GM19025 (cell line): ENCODE measurements at regions not wholly inside any gene's neighbourhood (a gene's known extent, or its start where the extent isn't known, plus 50 kb on each side); places are given as distances from the start of the nearest gene placed in this dataset.

Source experiments
- ATAC-seq: cut with Tn5 transposase; IDR thresholded peaks from one replicate; pipeline ENCODE4 v1.9.1; 2021; ENCODE audit warnings: mild to moderate bottlenecking, low read depth, moderate library complexity; ENCODE audit not compliant: unreplicated experiment

DNA sequence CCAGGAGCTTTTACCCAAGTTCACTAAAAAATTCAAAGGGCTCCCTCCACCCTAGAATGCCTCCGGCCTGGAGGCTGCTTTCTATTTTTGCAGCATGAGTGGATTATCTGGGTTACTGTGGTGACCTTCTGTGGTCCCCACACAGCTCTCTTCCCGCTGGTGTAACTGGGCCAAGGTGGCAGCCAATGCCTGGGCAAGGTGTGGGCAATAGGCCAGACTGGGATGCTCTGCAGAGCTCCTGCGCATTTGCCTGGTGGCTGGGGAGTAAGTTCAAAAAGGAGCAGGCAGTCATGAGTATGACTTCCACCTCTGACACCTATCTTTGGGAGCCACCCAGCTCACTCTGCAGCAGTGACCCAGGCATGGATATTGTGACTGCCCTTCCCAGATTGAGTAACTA, 130.5 kb upstream of the SPRED2 start:
- no peak for ATAC-seq

DNA sequence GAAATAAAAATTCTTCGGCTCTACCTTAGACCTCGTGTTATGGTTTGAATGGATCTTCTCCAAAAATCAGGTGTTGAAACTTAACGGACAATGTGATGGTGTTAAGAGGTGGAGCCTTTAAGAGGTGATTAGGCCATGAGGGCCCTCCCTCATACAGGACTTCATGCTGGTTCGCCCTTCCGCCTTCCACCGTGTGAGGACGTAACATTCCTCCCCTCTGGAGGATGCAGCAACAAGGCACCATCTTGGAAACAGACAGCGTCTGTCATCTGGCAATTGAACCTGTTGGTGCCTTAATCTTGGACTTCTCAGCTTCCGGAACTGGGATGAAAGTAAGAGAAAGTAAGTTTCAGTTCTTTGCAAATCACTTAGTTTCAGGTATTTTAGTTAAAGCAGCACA, 126.3 kb upstream of the SPRED2 start:
- ATAC-seq, result no peak

DNA sequence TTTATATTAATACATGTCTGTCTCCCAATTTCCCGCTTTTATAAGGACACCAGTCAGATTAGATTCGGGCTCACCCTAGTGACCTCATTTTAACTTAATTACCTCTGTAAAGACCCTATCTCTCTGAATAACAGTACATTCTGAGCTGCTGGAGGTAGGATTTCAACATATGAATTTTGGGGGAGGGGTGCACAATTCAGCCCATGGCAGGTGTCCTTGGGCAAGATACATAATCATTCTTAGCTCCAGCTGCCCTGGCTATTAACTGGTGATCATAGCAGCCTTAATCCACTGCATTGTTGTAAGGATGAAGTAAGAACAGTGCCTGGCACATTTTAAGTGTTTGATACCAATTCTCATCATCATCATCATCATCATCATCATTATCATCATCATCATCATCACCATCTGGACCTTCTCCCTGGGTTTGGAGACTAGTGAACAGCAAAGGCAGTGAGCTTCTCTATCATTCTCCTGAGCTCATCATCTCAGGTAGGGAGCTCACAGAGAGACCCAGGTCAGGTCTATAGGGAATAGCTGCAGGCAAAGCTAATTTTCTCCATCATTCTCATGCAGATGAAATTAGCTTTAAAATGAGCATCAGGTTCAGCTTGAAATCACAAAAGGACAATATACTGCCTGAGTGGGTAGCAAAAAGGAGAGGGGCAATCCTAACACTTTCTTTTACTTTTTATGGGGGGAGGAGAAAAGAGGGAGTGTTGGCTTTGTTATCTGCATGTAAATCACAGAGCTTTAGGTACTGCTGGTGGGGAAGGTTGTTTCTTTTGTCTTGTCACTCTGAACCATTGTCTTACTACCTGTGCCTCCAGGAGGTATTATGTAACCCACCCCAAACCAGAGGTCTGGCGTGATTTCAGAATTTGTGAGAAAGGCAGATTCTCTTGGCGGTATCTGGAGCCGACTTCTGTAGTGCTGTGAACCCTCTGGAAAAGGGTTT, 125.5 kb upstream of the SPRED2 start:
- ATAC-seq, result no peak

DNA sequence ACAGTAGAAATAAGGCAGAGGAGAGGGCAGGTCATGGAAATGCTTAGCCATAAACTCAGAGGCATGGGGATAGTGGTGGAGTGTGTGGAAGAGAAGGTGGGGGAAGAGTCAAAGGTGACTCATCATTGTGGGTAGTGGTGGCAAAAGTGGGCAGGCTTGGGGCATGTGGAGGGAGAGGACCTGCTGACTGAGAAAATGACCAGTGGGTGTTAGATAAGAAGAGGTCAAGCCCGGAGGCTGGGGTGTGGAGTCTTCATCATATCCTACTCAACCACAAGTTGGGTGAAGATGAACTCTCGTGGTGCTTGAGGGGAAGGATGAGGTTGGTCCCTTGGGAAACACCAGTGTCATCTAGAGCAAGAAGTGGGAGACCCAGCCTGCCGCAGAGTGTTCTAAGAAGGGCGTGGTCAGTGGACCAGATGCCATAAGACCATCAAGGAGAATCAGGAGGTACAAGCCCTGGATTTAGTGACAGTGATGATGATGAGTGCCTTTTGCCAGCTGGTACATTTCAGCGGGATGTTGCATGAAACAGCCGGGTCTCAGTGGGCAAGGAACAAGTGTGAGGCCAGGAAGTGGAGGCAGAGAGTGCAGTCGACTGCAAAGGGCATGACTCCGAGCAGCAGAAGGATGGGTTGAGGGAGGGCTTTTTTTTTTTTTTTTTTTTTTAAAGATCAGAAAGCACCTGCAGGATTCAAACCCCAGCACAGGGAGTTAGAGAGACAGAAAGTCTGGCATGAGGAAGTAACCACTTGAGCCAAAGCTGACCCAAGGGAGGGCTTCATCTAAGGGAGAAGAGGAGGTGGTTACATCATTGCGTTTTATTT, 122.6 kb upstream of the SPRED2 start:
- peak; percentile 60 for ATAC-seq

DNA sequence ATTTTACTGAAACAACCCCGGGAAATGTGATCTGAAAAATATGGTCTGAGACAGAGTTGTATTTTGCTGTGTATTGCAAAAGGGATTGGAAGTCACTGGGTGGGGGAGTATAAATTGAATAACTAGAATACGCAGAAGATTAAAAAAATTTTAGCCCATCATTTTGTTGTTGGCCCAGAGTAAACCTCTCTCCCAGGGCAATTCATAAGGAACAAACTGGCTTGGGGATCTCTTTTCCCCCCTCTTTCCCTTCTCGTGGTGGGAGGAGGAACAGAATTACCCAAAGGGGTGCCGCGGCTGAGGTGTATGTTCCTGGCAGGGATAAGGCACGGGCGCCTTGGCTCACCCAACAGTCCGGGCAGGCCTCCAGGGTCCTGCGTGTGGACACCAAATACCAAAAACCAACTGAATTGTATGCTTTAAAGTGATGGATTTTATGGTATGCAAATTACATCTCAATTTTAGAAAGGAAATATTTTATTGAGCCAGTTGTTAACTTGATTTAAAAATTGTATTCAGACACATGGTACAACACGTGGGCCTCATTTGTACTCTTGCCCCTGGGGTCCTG, 121.2 kb upstream of the SPRED2 start:
- no peak for ATAC-seq

DNA sequence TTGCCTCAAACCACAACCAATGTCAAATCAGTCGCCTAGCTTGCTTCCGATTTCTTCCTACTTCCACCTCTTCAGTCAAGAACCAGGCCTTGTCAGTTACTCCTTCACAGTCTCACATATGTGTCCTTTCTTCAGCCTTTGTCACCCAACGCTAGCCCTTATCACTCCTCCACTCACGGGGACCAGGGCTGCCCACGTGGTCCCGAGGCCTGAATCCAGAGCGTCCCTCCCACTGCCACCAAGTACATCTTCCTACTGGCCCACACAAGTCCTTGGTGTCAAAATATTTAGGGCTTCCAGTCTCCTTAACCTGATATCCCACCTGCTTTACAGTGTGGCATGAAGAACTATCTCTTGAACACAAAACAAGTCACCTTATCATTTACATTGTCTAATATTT, 119.1 kb upstream of the SPRED2 start:
- no peak for ATAC-seq

DNA sequence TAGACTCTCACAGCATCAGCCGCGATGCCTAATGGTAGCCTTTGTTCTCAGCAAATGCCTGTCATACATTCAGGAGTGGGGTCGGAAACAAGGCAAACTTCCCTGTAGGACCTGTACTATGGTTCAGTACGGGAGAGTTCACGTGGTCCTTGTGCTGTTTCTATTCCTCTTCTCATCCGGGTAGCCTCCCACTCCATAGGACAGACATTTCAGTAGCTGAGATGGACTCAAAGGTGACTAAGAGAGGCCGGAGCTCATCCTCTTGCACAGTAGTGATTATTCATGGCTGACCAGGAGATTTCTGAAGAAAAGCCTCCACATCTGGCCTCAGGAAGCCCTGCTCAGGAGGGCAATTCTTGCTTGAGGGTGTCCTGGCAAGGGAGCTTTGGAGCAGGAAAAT, 117.8 kb upstream of the SPRED2 start:
- no peak for ATAC-seq

DNA sequence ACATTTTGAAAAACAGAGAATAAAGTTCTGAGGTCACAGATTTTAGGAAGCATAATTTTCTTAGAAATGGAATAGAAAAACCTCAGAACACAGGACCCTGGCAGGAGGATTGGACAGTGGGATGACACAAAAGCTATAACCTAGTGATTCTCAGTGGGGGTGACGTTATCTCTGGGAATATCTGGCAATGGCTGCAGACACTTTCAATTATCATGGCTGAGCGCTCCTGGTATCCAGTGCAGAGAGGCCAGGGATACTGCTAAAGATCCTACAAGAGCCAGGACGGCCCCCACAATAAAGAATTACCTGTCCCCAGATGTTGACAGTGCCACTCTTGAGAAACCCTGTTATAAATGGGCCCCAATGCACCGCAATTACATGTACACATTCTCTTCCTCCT, 117.2 kb upstream of the SPRED2 start:
- ATAC-seq, result no peak

DNA sequence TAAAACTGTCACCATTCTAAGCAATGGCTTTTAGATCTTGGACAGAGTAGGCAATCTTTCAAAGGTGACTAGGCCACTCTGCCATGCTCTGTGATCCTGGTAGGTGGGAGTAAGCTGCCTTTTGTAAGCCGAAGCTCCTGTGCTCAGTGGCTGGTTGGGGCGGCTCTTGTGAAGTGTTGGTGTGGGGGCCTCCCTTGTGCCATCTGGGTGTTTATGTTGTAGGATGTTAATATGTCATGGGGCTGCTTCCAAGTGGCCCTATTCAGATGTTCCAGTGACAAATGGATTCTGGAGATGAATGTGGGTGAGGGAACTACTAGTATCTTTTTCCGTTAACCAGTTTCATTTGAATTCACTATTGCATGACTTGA, 116.8 kb upstream of the SPRED2 start:
- ATAC-seq, result no peak

DNA sequence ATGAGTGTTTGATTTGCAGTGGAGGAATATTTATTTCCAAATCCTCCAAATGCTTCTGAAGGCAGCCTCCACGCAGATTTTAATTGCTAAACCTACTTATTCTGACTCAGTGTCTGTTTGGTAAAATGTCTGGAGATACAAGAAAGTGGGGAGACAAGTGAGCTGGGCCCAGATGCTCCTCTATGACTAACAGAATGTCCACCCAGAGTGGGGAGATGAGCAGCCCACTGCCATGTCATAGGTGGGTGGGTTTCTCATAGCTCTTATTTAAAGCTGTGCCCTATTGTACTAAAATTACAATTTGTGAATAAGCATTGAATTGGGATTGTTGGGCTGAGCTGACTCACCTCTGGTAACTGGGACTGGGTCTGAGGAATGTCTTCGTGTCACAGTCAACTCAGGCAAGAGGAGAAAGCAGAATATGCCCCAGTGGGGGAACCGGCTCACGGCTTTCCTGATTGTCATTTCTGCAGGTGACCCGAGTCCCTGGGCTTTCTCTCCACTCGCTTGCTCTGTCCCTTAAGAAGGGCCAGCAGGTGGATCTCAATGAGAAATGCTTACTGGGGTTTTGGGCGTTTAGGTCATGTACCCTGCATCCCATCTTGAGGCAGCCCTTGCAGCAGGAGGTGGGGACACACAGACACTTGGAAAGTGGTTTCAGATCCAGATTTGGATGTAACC, 116.3 kb upstream of the SPRED2 start:
- ATAC-seq, result no peak

DNA sequence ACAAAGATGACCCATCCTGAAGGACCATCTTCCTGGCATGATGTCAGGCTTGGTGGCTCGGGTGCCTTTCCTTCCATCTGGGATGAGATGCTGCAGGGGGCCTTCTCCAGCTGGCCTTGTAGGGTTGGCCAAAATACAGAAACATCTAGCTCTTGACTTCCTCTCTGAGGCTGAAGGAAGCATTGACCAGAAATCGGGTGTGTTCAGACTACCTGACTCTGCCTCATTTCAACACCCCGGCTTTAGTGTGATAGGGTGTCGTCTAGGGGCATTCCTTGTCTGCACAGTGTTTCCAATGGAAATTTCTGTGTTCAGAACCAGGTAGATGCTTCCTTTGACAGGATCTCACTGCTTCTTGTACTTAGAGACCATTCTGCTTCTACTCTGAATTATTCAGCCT, 115.7 kb upstream of the SPRED2 start:
- no peak for ATAC-seq

DNA sequence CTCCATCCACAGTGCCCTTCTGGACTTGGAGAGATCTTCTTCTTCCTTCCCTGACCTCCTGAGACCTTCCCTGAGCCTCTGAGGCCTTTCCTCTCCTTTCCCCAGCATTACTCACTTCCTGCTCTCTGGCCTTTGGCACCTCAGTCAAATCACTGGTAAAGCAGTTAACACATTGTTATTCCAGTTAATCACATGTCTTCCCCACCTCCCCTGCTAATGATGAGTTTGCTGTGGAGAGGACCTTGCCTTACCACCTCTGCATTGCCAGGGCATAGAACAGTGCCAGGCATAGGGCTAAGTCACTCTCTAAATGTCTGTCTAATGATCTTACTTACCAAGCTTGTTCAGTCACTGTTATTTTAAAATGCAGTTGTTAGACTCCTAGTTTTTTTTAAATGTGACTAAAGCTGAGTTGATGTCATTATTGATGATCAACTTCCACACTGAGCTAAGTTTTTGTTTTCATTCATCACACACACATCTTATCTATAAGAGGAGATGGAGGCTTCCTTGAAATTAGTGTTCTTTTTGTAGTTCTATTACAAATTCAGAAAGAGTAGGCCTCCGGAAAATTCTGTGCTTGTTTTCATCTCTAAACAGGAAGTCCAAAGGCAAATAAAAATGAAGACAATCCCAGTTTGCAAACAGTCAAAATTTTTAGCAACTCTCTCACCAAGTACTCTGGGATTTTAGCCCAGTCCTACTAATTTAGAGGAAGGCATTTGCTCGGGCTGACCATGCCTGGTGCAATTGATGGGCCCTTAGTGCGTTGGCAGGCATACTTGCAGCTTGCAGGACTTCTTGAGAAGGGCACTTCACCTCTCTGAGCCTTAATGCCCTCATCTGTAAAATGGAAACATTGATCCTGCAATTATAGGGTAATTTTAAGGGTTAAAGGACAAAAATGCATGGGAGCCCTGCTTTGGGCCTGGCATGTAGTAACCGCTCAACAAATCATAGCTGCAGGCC, 113.7 kb upstream of the SPRED2 start:
- no peak for ATAC-seq

DNA sequence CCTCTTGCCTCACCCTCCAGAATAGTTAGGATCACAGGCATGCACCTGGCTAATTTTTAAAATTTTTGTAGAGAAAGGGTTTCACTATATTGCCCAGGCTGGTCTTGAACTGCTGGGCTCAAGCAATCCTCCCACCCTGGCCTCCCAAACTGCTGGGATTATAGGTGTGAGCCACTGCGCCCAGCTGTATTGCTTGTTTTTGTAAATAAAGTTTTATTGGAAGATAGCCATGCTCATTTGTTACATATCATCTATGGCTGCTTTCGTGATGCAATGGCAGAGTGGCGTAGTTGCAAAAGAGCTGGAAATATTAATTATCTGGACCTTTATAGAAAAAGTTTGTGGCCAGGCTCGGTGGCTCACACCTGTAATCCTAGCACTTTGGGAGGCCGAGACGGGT, 109.4 kb upstream of the SPRED2 start:
- no peak for ATAC-seq

DNA sequence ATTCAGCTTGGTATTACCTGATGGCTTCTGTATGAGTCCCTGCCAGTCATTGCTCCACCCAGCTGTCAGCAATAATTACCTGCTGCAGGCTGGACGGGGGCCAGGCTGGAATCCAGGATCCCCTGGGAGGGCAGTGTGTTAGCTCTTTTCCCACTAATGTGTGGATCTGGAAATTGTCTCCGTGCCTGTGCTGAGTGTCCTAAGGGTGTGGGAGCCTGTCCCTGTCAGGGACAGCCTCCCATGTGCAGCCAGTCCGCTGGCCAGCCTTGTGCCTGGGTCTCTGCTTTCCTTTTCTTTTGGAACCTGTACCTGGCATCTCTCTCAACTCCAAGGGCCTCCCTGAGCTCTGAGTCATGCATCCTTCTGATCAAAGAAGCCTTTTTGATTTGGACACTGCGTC, 107.2 kb upstream of the SPRED2 start:
- ATAC-seq, result no peak

DNA sequence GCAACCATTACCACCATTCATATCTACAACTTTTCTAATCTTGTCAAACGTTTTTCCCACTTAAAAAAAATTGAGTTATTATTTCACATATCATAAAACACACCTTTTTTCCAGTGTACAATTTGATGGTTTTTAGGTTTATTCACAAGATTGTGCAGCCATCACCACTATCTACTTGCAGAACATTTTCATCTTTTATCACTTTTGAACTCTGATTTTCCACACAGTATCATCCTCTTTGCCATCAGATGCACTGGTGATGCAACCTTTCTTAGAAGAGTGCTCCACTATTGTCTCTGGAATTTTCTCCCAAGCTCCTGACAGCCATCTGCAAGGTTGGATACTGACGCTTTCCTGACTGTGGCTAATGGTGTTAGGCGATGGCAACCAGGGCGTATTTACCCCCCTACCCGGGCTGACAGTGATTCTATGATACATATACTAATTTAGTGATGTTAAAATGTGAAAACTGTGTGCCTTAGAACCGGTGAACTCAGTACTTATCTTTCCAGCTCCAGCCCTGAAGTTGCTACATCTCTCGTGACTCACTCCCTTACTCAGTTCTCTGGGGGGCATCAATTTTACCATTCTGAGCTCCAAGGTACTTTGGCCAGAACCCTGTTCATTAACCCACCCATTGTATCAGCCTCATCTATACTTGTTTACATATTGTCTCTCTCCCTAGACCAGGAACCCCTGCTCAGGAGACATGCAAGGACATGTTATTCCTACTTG, 105.4 kb upstream of the SPRED2 start:
- ATAC-seq, result no peak

DNA sequence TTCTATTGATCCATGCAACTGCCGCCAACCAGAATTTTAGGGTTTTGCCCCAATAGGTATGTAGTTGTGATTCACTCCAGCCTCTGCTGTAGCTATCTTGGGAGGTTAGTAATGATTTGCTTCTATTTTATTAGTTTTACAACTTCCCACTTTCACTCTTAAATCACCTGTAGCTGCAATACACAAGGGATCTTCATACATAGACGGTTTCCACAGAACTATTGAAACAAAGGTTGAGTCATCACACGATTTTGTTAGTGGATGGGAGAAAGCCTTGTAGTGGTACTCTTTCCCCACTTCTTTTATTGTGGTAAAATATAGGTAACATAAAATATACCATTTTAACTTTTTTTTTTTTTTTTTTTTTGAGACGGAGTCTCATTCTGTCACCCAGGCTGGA, 104.2 kb upstream of the SPRED2 start:
- ATAC-seq, result peak; percentile 70

DNA sequence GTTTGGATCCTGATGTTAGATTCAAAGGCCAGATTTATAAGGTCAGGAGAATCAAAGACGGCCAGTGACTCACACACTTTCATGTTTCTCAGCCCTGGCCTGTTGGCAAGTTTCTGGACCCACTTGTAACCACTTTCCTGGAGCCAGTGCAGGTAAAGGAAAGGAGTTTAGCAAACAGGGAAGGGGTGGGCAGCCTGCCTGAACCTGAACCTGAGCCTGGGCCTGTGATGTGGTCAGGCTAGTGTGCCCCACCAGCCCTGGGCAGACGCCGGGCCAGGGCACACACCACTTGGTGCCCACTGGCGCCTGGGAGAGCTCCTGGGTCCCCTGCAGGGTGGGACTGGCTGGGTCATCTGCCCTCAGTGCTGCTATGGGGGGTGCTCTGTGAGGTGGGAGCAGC, 100.5 kb upstream of the SPRED2 start:
- no peak for ATAC-seq

DNA sequence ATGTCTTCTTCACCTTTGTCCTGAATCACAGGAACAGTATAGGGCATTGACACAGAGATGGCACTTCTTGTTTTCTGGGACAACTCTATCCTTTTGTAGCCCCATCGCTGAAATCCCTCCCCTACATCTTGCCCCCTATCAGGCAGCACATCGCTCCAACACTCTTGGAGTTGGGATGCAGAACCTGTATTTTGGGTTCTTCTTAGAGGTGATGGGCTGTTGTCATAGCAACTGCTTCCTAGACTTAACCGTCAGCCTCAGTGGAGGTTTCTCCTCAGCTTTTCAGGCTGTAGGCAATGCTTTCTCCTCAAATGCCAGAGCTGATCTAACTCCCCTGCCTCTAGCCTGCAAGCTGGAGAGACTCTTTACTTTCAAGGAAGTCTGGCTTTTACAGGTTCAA, 99.9 kb upstream of the SPRED2 start:
- no peak for ATAC-seq
